ENCODE measurements at regions not wholly inside any gene's neighbourhood (a gene's known extent, or its start where the extent isn't known, plus 50 kb on each side); places are given as distances from the start of the nearest gene placed in this dataset.
A peak's percentile ranks its signal among the peaks of the same experiment; 100 is the strongest.

GRCh38 chr10:94276140-94276539, 86.6 kb downstream of the NOC3L start:
- CTCF ChIA-PET = interaction anchor here (0.7 to 1.7 kb wide), 2 partner anchors 44 to 168 kb away, joined by 3 to 5 read pairs; no protein-coding TSS in a partner anchor
- no peak for TF ChIP-seq CTCF (IDR thresholded peaks at IDR 0.05; ENCODE audit: control extremely low read depth, extremely low read depth, low read depth, missing control alignments)
- POLR2A ChIA-PET = no interaction called here
- no peak for DNase-seq (ENCODE audit: extremely low spot score)

GRCh38 chr10:94277450-94277849, 85.3 kb downstream of the NOC3L start:
- TF ChIP-seq CTCF (IDR thresholded peaks at IDR 0.05; ENCODE audit: control extremely low read depth, extremely low read depth, low read depth, missing control alignments) = no peak
- ChIA-PET CTCF (no interaction called here), POLR2A (no interaction called here)
- no peak for DNase-seq (ENCODE audit: extremely low spot score)

- POLR2A ChIA-PET = no interaction called here
- CTCF ChIA-PET = interaction anchor here (1.0 to 3.4 kb wide), 4 partner anchors 14 to 165 kb away, joined by 3 to 20 read pairs (median 10); no protein-coding TSS in a partner anchor
- peak; percentile 92 for TF ChIP-seq CTCF (IDR thresholded peaks at IDR 0.05; ENCODE audit: control extremely low read depth, extremely low read depth, low read depth, missing control alignments)
- peak; percentile 48 for DNase-seq (ENCODE audit: extremely low spot score)
These were observed 82.7 kb downstream of the NOC3L start for GRCh38 chr10:94279835-94280709.

GRCh38 chr10:94281654-94282053, 81.1 kb downstream of the NOC3L start:
- DNase-seq (ENCODE audit: extremely low spot score) = no peak
- POLR2A ChIA-PET = no interaction called here
- CTCF ChIA-PET = interaction anchor here (3.4 kb wide), 1 partner anchor 162 kb away, joined by 12 read pairs; no protein-coding TSS in a partner anchor
- TF ChIP-seq CTCF (IDR thresholded peaks at IDR 0.05; ENCODE audit: control extremely low read depth, extremely low read depth, low read depth, missing control alignments) = no peak

- ChIA-PET POLR2A (no interaction called here), CTCF (interaction anchor here (3.4 kb wide), 1 partner anchor 162 kb away, joined by 12 read pairs; no protein-coding TSS in a partner anchor)
These were observed 80.4 kb downstream of the NOC3L start for GRCh38 chr10:94282369-94282768.

More at GRCh38 chr10:94282369-94282768, 80.4 kb downstream of the NOC3L start:
- no peak for TF ChIP-seq CTCF (IDR thresholded peaks at IDR 0.05; ENCODE audit: control extremely low read depth, extremely low read depth, low read depth, missing control alignments)
- no peak for DNase-seq (ENCODE audit: extremely low spot score)

Data from GM10248 (cell line).